ENCODE measurements at regions not wholly inside any gene's neighbourhood (a gene's known extent, or its start where the extent isn't known, plus 50 kb on each side); places are given as distances from the start of the nearest gene placed in this dataset.

DNA sequence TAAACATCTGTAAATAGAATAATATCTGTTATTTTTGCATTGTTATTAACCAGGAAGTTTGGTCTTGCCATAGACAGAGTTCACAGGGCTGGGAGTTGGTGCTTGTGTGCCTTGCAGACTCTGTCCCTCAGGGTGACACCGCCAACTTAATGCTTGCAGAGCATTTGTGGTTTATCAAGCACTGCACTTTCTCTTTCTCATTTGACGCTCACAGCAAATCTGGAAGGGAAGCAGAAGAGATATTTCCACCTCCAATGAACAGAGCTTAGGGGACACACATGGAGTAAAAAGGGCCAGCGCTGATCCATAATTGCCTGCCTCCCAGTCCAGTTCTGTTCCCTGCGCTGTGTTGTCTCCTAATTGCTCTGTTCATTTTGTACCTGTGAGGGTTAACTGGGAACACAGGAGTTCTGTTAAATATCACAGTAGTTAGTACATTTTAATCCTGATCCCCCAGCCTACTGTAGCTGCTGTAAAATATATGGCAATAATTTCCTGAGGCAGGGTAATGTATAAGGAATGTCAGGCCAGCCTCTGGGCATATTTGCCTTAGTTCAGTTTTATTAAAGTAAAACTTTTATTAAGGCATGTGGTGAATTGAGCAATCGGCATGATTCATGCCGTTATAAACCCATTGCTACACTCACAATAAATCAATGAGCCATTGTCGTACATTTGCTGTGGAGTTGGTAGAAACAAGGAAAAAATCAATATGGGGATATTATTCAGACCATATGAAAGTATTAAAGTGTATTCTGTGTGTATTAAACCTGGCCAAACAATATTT, 182.5 kb upstream of the OSR1 start:
- H3F3A ChIP-seq (ENCODE audit: control insufficient read depth, insufficient read depth), result no peaks in the 10 kb centered on the region
- H3K79me2 ChIP-seq (ENCODE audit: control insufficient read depth, low read length), result no peaks in the 10 kb centered on the region
- H3K27ac ChIP-seq (ENCODE audit: low read depth, low read length), result no peak overlapping the region
- H3K9me2 ChIP-seq (replicated peaks; ENCODE audit: control insufficient read depth, low read length), result no peaks in the 10 kb centered on the region
- H3K4me2 ChIP-seq (ENCODE audit: low read length), result no peak overlapping the region
- no peaks in the 10 kb centered on the region for H3K27me3 ChIP-seq (ENCODE audit: control insufficient read depth, low read length)
- H4K20me1 ChIP-seq (ENCODE audit: control insufficient read depth, insufficient read depth, low read depth, low read length), result no peaks in the 10 kb centered on the region
- H3K4me1 ChIP-seq (ENCODE audit: control insufficient read depth, low read length), result no peaks in the 10 kb centered on the region
- H3K4me3 ChIP-seq (ENCODE audit: low read length), result no peak overlapping the region
- TF ChIP-seq, protein P1, sequence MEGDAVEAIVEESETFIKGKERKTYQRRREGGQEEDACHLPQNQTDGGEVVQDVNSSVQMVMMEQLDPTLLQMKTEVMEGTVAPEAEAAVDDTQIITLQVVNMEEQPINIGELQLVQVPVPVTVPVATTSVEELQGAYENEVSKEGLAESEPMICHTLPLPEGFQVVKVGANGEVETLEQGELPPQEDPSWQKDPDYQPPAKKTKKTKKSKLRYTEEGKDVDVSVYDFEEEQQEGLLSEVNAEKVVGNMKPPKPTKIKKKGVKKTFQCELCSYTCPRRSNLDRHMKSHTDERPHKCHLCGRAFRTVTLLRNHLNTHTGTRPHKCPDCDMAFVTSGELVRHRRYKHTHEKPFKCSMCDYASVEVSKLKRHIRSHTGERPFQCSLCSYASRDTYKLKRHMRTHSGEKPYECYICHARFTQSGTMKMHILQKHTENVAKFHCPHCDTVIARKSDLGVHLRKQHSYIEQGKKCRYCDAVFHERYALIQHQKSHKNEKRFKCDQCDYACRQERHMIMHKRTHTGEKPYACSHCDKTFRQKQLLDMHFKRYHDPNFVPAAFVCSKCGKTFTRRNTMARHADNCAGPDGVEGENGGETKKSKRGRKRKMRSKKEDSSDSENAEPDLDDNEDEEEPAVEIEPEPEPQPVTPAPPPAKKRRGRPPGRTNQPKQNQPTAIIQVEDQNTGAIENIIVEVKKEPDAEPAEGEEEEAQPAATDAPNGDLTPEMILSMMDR (IDR thresholded peaks at IDR 0.05; ENCODE audit: low read depth, low read length, poor library complexity, severe bottlenecking), result no peak
- no peak for TF ChIP-seq EZH2phosphoT487 (IDR thresholded peaks at IDR 0.05; ENCODE audit: borderline replicate concordance, low read length)
- H3K36me3 ChIP-seq (ENCODE audit: control insufficient read depth, low read length), result no peaks in the 10 kb centered on the region
- no peaks in the 10 kb centered on the region for H3K9me3 ChIP-seq (ENCODE audit: control insufficient read depth, insufficient read depth, low read length)

DNA sequence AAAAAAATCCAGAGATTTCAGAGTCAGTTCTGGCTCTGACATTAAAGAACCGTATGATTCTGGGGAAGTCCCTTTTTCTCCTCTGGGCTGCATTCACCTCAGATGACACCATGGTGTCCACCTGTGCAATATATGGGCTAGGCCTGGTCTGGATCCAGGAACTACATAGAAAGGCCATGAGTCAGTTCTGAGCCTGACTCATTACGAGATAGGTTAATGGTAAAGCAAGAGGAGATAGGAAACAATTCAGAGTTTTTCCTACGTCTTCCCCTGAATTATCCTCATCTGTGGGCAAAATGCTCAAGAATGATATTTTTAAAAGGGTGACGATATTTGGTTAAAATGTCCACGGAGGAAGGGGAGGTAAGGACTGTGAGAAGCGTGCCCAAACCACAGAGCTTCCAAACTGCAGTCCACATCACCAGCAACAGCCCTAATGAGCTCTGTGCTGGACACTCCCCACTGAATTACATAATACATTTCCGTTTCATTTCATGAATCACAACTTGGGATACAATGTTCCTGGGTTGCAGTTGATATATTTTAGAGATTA, 180.1 kb upstream of the OSR1 start:
- no peak overlapping the region for H3K4me2 ChIP-seq (ENCODE audit: low read length)
- H3K36me3 ChIP-seq (ENCODE audit: control insufficient read depth, low read length), result no peaks in the 10 kb centered on the region
- H3F3A ChIP-seq (ENCODE audit: control insufficient read depth, insufficient read depth), result no peaks in the 10 kb centered on the region
- no peaks in the 10 kb centered on the region for H3K9me3 ChIP-seq (ENCODE audit: control insufficient read depth, insufficient read depth, low read length)
- H3K9me2 ChIP-seq (replicated peaks; ENCODE audit: control insufficient read depth, low read length), result no peaks in the 10 kb centered on the region
- TF ChIP-seq, protein P1 (IDR thresholded peaks at IDR 0.05; ENCODE audit: low read depth, low read length, poor library complexity, severe bottlenecking), result no peak
- no peak for TF ChIP-seq EZH2phosphoT487 (IDR thresholded peaks at IDR 0.05; ENCODE audit: borderline replicate concordance, low read length)
- H3K27me3 ChIP-seq (ENCODE audit: control insufficient read depth, low read length), result no peaks in the 10 kb centered on the region
- no peak overlapping the region for H3K4me3 ChIP-seq (ENCODE audit: low read length)
- no peaks in the 10 kb centered on the region for H3K4me1 ChIP-seq (ENCODE audit: control insufficient read depth, low read length)
- H3K79me2 ChIP-seq (ENCODE audit: control insufficient read depth, low read length), result no peaks in the 10 kb centered on the region
- no peaks in the 10 kb centered on the region for H4K20me1 ChIP-seq (ENCODE audit: control insufficient read depth, insufficient read depth, low read depth, low read length)
- H3K27ac ChIP-seq (ENCODE audit: low read depth, low read length), result no peak overlapping the region

DNA sequence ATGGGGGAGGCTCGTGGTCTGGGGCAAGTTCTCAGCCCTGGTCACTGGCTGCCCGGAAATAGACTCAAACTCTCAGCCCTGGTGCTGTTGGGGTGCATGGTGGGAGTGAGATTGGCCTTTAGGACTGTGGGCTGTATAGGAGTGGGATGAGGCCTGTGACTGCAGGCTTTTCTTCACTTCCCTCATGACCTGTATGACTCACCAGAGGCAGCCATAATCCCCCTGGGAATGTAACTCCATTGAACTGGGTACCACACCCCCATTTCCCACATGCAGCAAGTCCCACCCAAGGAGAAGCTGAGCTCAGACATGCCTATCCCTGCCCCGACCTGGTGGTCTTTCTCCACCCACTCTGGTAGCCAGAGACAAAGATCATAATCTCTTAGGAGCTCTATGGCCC, 177.7 kb upstream of the OSR1 start:
- no peaks in the 10 kb centered on the region for H3K79me2 ChIP-seq (ENCODE audit: control insufficient read depth, low read length)
- no peaks in the 10 kb centered on the region for H3K27me3 ChIP-seq (ENCODE audit: control insufficient read depth, low read length)
- no peak overlapping the region for H3K4me2 ChIP-seq (ENCODE audit: low read length)
- no peak overlapping the region for H3K4me3 ChIP-seq (ENCODE audit: low read length)
- no peaks in the 10 kb centered on the region for H3K4me1 ChIP-seq (ENCODE audit: control insufficient read depth, low read length)
- TF ChIP-seq, protein P1 (IDR thresholded peaks at IDR 0.05; ENCODE audit: low read depth, low read length, poor library complexity, severe bottlenecking), result no peak
- no peak for TF ChIP-seq EZH2phosphoT487 (IDR thresholded peaks at IDR 0.05; ENCODE audit: borderline replicate concordance, low read length)
- no peak overlapping the region for H3K27ac ChIP-seq (ENCODE audit: low read depth, low read length)
- H4K20me1 ChIP-seq (ENCODE audit: control insufficient read depth, insufficient read depth, low read depth, low read length), result no peaks in the 10 kb centered on the region
- no peaks in the 10 kb centered on the region for H3F3A ChIP-seq (ENCODE audit: control insufficient read depth, insufficient read depth)
- no peaks in the 10 kb centered on the region for H3K36me3 ChIP-seq (ENCODE audit: control insufficient read depth, low read length)
- no peaks in the 10 kb centered on the region for H3K9me3 ChIP-seq (ENCODE audit: control insufficient read depth, insufficient read depth, low read length)
- H3K9me2 ChIP-seq (replicated peaks; ENCODE audit: control insufficient read depth, low read length), result no peaks in the 10 kb centered on the region

Measured in DOHH2 (cell line).